Glomerular visceral epithelial cell (primary cell): ENCODE measurements at regions not wholly inside any gene's neighbourhood (a gene's known extent, or its start where the extent isn't known, plus 50 kb on each side); places are given as distances from the start of the nearest gene placed in this dataset.
A peak's percentile ranks its signal among the peaks of the same experiment; 100 is the strongest.

Source experiments
- DNase-seq: peaks from one replicate; pipeline ENCODE4 v3.0.0-alpha.2; 2016; ENCODE audit errors: extremely low spot score

DNA sequence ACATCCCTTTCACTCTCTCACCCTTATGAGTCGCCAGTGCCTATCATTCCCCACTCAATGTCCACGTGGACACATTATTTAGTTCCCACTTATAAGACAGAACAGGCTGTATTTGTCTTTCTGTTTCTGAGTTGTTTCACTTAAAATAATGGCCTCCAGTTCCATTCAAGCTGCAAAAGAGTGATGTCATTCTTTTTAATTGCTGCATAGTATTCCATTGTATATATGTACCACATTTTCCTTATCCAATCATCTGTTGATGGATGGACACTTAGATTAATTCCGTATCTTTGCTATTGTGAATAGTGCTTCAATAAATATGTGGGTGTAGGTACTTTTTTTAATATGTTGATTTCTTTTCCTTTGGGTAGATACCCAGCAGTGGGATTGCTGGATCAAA is 79.1 kb downstream of the ZNF365 start:
- no peak for DNase-seq

DNA sequence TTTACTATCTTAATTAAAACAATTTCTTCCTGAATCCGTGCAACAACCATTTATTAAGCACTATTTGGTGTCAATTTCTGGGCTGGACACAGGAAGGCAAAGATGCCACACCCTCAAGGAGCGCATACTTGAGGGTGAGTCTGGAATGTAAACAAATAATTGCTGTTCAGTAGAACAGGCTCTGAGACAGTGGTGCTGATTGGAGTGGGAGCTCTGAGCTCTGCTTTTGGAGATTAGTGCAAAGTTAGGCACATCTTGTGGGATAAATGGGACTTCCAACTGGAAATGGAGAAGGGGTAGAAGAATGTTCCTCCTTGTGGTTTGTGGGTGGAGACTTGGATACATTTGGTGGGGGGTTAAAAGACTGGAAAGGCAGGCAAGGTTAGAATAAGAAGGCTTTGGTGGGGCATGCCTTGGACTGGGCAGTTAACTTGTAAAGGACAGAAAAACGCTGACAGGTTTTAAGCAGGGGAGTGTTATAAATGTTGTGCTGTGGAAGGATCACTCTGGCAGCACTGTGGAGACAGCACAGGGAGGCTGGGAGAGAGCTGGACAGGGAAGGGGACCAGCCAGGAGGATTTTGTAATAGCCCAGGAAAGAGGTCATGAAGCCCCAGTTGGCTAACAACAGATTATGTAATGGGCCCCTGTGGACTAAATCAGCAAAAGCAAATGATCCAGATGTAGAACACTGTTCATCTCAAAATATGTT is 80.7 kb downstream of the ZNF365 start:
- DNase-seq: peak; percentile 7

DNA sequence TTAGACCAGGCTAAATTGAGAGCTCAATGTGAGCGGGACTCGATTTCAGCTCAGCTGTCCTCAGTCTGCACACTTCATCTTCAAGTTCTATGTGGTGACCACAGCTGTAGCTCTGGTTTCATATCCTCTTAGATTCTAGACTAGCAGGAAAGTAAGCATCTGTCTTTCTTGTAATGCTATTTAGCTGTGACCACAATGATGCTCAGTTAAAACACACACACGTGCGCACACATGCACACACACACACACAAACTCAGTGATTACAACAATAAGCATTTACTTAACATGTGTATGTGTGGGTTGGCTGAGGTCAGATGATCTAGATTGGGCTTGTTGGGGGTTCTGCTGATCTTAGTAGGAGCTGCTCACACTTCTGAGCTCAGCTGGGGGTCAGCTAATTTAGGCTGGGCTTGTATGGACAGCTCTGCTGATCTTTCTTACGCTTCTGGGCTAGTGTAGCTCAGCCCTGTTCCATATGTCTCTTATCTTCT is 82.5 kb downstream of the ZNF365 start:
- DNase-seq: no peak

DNA sequence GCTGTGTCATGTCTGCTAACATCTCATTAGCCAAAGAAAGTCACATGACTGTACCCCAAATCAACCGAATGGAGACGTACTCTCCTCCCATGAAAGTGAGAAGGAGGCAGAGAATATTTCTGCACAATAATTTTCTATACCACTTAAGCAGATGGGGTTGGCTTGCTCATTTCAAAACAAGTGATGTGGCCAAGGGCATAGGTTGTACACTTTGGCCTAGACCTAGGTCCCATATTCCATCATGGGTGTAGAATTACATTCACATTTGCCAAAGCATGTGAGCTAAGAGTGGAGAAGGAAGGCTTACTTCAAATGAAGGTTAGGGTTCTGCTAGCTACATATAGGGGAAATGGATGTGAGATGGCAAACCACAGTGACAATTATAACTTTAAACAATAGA is 83.0 kb downstream of the ZNF365 start:
- DNase-seq: no peak

DNA sequence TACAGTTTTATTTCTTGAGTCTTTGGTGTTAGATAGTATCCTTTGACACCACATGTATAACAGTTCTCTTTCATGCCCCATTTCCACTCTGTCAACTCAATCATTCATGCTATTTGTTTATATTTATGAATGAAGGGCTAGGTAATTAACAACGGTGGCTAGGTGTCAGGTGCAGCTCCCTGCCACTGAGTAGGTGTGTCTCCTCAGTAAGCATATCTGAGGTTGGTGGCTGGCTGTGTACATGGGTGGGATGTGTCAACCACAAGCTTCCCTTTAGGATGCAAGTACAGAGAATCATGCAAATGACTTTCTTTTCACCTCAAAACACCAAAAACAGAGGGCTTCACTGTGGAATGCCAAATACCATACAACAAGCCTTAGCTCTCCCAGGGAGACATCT is 83.4 kb downstream of the ZNF365 start:
- DNase-seq: no peak

DNA sequence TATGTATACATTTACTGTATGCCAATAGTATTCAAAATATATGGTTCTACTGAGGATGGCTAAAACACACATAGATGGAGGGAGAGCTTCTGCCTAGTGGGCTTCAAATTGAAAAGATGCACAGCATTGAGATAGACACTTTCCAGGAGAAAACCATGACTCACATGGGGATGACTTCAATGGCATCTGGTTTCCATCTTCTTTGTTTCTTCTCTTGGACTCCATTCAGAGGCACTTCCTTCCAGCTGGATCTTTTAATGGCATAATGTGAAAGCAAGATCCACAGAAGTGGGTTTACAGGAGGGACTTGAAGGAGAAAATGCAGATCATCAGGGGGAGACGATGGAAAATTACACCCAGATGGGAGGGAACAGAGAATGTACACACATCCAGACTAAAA is 84.9 kb downstream of the ZNF365 start:
- DNase-seq: no peak

DNA sequence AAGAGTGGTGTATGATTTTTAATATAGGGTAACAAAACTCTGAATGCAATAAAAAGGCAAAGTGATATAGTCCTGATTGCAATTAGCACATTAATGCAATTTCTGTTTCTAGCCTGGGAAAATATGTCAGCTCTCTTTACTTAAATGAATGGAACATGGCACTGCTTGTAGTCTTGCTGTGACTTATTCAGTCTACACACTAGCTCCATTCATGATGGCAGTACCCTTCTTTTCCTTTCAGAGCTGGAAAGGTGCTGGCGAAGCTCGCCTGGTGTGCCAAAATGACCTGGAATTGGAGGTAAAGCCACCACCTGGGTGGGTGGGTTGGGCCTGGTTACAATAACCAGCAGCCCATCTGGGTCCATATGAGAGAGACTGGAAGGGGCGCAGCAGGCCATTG is 85.3 kb downstream of the ZNF365 start:
- DNase-seq: no peak

DNA sequence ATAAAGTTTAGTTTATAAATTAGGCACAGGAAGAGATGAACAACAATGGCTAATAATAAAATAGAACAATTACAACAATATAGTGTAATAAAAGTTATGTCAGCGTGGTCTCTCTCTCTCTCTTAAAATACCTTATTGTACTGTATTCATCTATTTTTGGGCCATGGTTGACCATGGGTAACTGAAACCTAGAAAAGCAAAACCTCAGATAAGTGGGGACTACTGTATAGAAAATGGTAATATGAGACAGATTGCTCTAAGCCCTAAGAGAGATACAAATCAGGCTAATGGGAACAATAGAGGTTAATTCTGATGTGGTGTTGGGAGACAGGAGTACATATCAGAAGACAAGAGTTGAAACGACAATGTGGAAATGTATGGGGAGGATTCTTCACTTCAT is 86.2 kb downstream of the ZNF365 start:
- DNase-seq: no peak

DNA sequence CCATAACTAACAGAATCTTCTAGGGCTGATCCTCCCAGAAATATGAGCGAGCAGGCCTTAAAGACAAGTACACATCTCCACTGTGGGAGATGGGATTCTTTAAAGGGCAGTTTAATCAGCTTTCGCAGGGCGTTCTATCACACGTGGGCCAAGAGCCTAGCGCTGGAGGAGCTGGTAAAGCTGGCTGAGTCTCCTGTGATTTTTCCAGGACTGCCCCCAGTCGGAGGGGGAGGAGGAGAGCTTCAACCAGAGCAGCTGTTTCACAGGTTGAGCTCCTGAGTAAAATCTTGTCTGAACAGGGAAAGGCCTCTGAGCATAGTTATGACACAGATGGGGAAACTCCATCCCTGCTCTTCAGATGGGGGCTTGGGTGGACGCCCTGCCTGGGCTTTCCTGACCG is 87.0 kb downstream of the ZNF365 start:
- DNase-seq: no peak

DNA sequence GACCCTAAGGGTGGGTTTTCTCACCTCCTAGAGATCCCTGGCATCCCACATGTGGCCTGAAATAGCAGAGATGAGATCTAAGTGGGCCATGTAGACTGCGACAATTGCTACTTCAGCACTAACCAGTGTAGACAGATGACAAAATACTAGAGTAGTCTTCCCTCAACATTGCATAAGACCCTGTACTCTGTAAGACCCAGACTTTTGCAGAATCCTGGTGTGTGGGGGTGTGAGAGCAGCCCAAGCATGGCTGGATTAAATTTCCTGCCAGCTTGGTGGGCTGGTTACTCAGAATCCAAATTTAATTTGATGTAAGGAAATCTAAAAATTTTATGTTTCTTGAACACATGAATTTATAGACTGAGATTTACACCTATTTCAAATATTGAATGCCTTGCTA is 88.3 kb downstream of the ZNF365 start:
- no peak for DNase-seq

DNA sequence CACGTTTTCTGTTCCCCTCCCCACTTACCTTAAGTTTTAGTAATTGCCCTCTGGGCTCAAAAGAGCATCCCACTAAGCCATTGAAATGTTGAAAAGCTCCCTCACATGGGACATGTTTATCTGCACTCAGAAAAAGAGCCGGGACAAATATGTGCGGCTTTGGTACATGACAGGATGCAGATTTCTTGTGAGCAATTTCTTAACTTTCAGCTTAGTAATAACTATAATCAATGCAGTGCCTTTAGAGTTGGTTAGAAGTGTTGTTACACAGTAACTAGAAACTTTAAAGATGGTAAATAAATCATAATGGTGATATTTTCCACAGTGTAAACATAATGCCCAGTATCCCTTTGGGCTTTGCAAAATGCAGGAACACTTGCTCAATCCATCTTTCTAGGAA is 89.2 kb downstream of the ZNF365 start:
- no peak for DNase-seq

DNA sequence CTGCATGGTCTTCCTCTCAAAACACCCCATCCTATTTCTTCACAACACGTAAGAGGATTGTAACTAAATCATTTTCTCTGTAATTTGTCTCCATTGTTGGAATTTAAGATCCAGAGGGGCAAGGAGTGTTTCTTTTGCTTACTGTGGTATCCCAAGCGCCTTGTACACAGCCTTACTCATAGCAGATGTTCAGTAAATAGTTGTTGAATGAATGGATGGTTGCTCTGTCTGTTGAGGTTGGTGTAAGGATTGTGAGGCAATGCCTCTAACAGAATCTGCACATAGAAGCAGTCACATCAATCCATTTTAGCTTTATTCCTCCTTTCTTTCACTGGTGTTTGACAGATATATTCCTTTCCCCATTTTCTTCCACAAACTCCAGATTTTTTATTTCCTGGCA is 90.1 kb downstream of the ZNF365 start:
- no peak for DNase-seq

DNA sequence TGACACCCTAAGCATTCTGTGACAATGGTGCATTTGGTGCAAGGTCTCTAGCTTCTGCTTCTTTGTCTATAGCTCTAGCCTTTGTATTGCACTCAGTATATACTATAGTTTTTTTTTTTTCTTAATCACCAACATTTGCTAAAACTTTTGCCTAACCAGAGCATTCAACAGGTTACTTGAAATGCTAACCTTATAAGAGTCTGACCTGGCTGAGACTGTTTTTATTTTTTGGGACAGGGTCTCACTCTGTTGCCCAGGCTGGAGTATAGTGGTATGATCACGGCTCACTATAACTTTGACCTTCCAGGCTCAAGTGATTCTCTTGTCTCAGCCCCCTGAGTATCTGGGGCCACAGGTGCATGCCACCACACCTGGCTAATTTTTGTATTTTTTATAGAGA is 92.4 kb downstream of the ZNF365 start:
- DNase-seq: no peak

DNA sequence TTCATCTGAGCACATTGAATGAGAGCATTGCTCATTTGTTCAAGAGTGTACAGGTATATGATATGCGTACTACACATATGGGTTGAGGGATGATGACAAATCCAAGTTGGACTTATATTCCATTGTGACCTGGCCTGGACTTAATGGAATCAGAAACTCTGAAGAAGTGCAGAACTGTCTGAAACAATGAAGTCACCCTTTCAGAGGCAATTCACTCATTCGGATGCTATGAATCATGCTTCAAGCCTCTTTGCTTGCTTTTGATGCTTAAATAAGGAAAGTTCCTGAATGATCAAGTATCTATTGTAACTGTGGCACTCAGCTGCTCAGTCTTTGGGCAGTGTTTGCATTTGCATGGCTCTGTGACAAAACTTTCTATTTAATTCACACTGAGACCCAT is 93.4 kb downstream of the ZNF365 start:
- no peak for DNase-seq

DNA sequence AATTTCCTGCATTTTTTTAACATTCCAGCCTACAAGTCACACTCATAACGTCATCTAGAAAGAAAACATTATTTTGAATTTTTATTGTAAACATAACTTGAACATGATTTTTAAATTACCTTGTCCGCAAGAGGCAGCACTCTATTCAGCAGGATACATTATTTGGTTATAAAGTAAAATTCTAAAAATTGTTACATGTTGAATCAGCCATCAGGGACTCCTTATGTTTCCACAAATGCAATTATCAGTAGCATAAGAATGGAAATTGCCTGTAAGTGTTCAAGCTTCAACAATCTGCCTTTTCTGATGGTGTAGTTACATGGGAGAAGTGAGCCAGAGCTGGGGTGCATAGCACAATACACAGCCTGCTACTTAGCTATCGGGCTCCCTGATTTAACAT is 97.5 kb downstream of the ZNF365 start:
- no peak for DNase-seq

DNA sequence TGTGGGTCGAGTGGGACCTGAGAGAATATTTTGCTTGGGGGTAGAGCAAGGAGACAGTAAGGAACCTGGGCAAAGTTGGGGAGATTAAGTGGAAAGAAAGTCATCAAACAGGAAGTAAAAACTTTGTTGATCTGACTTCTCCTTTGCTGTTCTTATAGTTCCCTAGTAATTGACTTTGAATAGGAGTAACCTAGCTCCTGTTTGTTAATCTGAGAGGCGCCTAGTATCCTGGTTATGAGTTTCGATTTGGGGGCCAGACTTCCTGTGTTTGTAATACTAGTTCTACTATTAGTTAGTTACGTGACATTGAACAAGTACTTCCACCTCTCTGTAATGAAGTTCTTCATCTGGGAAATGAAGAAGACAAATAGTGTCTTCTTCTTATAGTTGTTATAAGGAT is 99.1 kb downstream of the ZNF365 start:
- DNase-seq: no peak

DNA sequence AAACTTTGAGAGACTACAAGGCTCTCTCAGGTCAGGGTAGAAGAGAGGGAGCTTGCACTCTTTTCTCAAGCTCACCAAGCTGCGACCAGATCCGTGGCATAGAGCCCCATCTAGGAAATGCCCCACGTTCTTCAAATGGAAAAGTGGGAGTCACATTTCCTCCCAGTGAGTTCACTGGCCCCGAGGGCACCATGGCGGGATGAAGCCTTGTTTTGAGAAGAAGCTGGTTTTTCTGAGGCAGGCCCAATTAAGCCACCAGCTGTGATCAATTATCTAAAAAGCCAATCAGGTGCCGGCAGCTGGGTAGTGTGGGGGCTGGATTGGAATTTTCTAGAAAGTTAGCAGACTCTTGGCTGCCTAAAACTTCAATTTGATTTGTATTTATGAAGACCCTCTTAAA is 101.4 kb downstream of the ZNF365 start:
- DNase-seq: no peak

DNA sequence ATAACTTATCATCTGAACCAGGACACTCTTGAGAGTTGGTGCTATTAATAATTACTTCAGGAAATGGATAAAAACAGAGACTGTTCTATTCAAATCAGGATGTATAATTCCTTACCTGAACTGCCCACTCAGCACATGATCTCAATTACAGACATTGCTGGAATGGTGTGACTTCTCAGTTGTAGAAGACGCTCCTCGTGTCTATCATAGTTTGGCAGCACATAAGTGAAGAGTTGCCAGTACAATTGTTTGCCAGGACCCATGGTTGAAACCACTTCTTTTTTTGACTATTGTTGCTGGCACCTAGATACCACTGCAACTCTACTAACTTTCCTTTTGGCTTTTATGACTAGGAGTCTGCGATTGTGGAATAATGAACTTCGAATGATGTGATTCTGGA is 105.4 kb downstream of the ZNF365 start:
- no peak for DNase-seq

DNA sequence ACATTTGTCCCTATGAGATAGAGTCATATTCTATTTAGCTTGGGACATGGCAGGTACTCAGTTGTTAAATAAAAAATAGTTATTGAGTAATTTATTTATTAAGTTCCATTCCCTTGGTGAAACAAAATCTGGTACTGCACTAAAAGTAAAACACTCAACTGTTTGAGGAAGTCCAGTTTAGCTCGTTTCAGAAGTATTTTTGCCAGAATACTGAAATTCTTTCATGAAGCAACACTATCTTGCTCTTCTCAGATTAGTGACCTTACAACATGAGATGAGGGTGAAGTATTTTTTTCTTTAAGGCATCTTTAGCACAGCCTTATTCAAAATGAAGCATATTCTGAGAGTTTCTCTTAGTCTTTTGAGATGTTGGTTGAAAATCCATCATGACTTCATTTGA is 106.0 kb downstream of the ZNF365 start:
- no peak for DNase-seq

DNA sequence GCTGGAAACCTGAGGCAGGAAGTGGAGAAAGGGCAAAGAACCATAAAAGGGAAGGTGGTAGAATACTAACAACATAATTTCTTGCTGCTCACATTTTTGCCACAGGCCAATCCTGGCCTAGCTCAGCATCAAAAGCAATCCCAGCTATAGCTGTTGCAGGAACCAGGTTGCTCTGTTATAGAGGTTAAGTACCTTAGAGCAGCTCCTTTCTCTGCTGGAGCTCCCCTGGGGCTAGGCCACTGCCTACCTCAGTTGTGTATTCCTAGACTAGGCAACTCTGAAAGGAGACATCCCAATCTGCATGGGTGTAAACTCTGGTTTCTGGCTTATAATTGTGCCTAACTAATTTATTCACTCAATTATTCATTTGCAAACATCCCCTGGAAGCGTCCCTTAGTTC is 108.4 kb downstream of the ZNF365 start:
- DNase-seq: no peak

DNA sequence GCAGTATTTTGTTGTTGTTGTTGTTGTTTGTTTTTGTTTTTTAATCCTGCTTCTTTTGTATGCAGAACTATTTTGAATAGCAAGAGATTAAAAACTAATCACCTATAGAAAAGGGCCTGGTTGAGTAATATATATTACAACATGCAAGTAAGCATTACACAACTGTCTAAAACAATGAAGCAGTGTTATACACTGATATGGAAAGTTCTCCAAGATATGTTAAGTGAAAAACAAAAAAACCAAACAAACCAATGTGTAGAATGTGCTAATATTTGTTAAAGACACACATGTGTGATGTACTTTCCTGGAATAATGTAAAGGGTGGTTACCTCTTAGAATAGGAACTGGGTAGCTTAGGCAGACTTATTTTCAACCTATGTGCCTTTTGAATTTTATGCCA is 117.4 kb downstream of the ZNF365 start:
- no peak for DNase-seq

DNA sequence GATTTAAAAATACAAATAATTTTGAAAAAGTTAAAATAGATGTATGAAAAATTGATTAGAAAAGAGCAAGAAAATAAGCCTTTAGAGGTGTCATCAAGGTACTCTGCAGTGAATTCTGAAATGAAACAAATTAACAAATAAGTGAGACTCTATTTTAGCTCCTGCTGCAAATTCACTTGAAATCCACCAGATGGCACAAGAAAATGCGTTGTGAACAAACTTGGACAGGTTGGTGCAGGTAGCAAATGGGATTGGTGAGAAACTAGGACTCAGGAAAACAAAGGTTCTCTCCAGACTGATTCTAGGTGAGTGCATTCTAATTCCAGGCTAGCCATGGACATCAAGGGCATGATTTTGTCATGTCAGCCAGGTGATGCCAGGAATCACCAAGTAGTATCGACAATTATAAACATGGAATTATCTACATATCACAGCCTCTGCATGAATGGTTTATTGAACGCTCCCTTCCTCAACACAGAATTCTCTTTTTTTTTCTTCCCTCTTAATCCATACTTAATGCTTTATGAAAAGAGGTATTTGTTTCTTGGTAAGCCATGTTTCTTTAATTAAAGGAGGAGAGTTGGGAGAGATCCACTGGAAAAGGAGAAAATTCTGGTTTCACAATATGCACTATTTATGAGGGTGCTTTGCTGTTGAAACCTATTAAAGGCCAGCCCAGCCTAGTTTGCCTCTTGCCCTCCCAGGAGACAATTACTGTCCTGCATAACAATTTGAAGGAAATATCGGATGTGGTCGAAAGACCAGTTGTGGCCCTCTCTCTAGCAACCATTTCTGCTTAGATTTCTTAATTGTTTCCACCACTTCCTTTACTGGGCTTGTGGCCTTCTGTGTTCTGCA is 118.1 kb downstream of the ZNF365 start:
- peak; percentile 43 for DNase-seq

DNA sequence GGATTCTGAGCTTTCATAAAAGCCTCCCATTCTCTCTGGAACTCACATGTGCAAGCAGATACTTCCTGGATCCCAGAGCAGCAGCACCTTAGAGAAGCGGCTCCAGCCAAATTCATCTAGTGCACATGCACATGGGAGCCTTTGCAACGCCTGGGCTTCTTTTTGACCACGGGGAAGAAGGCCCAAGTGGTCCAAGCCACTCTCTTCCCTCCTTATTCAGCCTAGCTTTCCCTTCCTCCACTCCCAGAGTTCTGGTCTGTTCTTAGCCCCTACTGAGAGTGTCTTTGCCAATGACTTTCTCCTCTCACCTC is 118.7 kb downstream of the ZNF365 start:
- DNase-seq: no peak

DNA sequence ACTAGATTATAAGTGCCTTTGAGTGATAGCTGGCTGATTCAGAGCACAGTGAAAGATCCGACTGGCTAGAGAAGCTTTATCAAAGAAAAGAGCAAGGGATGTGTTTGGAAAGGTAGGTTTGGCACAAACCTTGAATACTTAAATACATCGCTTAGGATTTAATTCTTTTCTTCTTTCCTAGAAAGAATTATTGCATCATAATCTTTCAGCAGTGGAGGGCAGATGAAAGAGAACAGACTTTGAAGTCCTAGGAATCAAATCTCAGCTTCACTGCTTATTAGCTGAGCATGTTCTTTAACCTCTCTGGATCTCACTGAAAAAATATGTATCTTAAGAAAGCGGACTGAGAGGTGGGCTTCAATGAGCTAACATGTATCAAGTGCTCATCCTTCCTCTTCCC is 122.8 kb downstream of the ZNF365 start:
- no peak for DNase-seq
